H9 (cell line): ENCODE measurements at regions not wholly inside any gene's neighbourhood (a gene's known extent, or its start where the extent isn't known, plus 50 kb on each side); places are given as distances from the start of the nearest gene placed in this dataset.

Source experiments
- DNase-seq: peaks from one replicate; pipeline ENCODE4 v3.0.0-alpha.2; 2017
- H2AFZ ChIP-seq: one replicate; pipeline ENCODE4 v1.6.1; 2013; ENCODE audit warnings: mild to moderate bottlenecking, low read length, control low read depth, moderate library complexity
- H2AK5ac ChIP-seq: 2 replicates; pipeline ENCODE4 v1.6.1; 2013; ENCODE audit warnings: low read length, control low read depth, mixed read lengths; ENCODE audit not compliant: insufficient read length
- H2BK120ac ChIP-seq: one replicate; pipeline ENCODE4 v1.6.1; 2013; ENCODE audit warnings: low read depth, mild to moderate bottlenecking, low read length, control low read depth, inconsistent platforms; ENCODE audit not compliant: poor library complexity, severe bottlenecking
- H2BK12ac ChIP-seq: 2 replicates; pipeline ENCODE4 v1.6.1; 2013; ENCODE audit warnings: low read length, control low read depth, mixed read lengths, low read depth; ENCODE audit not compliant: insufficient read length
- H2BK15ac ChIP-seq: 2 replicates; pipeline ENCODE4 v1.6.1; 2013; ENCODE audit warnings: low read depth, low read length, control low read depth
- H2BK20ac ChIP-seq: one replicate; pipeline ENCODE4 v1.6.1; 2013; ENCODE audit warnings: low read depth, mild to moderate bottlenecking, low read length, control low read depth, inconsistent platforms; ENCODE audit not compliant: poor library complexity, severe bottlenecking
- H2BK5ac ChIP-seq: 2 replicates; pipeline ENCODE4 v1.6.1; 2013; ENCODE audit warnings: low read length, control low read depth, mixed read lengths; ENCODE audit not compliant: insufficient read length
- H3K14ac ChIP-seq: 2 replicates; pipeline ENCODE4 v1.6.1; 2013; ENCODE audit warnings: low read length, control low read depth; ENCODE audit not compliant: insufficient read depth
- H3K18ac ChIP-seq: 2 replicates; pipeline ENCODE4 v1.6.1; 2013; ENCODE audit warnings: low read depth, mild to moderate bottlenecking, mixed read lengths, low read length, control low read depth; ENCODE audit not compliant: insufficient read length
- H3K23ac ChIP-seq: 2 replicates; pipeline ENCODE4 v1.6.1; 2013; ENCODE audit warnings: low read length, control low read depth, mixed read lengths, low read depth; ENCODE audit not compliant: insufficient read length
- H3K23me2 ChIP-seq: 2 replicates; pipeline ENCODE4 v1.6.1; 2013; ENCODE audit warnings: low read depth, mild to moderate bottlenecking, mixed read lengths, low read length, control low read depth; ENCODE audit not compliant: insufficient read length, poor library complexity, severe bottlenecking
- H3K27ac ChIP-seq: 2 replicates; pipeline ENCODE4 v1.5.1; 2013; ENCODE audit warnings: low read length, control low read depth, mixed read lengths, low read depth; ENCODE audit not compliant: insufficient read length
- H3K27me3 ChIP-seq: 2 replicates; pipeline ENCODE4 v1.6.1; 2013; ENCODE audit warnings: low read length, control low read depth, inconsistent platforms; ENCODE audit not compliant: insufficient read depth
- H3K4ac ChIP-seq: 2 replicates; pipeline ENCODE4 v1.6.1; 2013; ENCODE audit warnings: low read depth, mild to moderate bottlenecking, control low read depth, inconsistent platforms, low read length, moderate library complexity
- H3K4me1 ChIP-seq: 2 replicates; pipeline ENCODE4 v1.6.1; 2013; ENCODE audit warnings: low read length, control low read depth, inconsistent platforms; ENCODE audit not compliant: insufficient read depth
- H3K4me2 ChIP-seq: 2 replicates; pipeline ENCODE4 v1.6.1; 2013; ENCODE audit warnings: low read length, control low read depth, mixed read lengths; ENCODE audit not compliant: insufficient read length, insufficient read depth
- H3K56ac ChIP-seq: 2 replicates; pipeline ENCODE4 v1.6.1; 2013; ENCODE audit warnings: low read depth, mild to moderate bottlenecking, mixed read lengths, low read length, control low read depth; ENCODE audit not compliant: insufficient read length
- H3K79me1 ChIP-seq: 2 replicates; pipeline ENCODE4 v1.6.1; 2013; ENCODE audit warnings: low read depth, mild to moderate bottlenecking, moderate library complexity, low read length, control low read depth, inconsistent platforms; ENCODE audit not compliant: insufficient read depth, poor library complexity, severe bottlenecking
- H3K79me2 ChIP-seq: 2 replicates; pipeline ENCODE4 v1.6.1; 2013; ENCODE audit warnings: low read length, control low read depth, inconsistent platforms; ENCODE audit not compliant: insufficient read depth
- H3K9ac ChIP-seq: 2 replicates; pipeline ENCODE4 v1.6.1; 2013; ENCODE audit warnings: low read length, control low read depth, mixed read lengths; ENCODE audit not compliant: insufficient read length; ENCODE audit errors: extremely low read depth
- H3K9me3 ChIP-seq: one replicate; pipeline ENCODE4 v1.6.1; 2013; ENCODE audit warnings: low read depth, low read length, inconsistent platforms; ENCODE audit not compliant: control insufficient read depth
- H3T11ph ChIP-seq: one replicate; pipeline ENCODE4 v1.6.1; 2013; ENCODE audit warnings: mild to moderate bottlenecking, low read length, control low read depth, inconsistent platforms
- H4K20me1 ChIP-seq: one replicate; pipeline ENCODE4 v1.6.1; 2013; ENCODE audit not compliant: control insufficient read depth, insufficient read length, insufficient read depth
- H4K5ac ChIP-seq: 2 replicates; pipeline ENCODE4 v1.6.1; 2013; ENCODE audit warnings: low read depth, mild to moderate bottlenecking, mixed read lengths, low read length, control low read depth; ENCODE audit not compliant: insufficient read length
- H4K8ac ChIP-seq: replicated peaks from 2 replicates; pipeline ENCODE4 v1.6.1; 2013; ENCODE audit warnings: low read length, control low read depth, mixed read lengths, low read depth; ENCODE audit not compliant: insufficient read length
- H4K91ac ChIP-seq: 2 replicates; pipeline ENCODE4 v1.6.1; 2013; ENCODE audit warnings: low read depth, mild to moderate bottlenecking, moderate library complexity, mixed read lengths, low read length, control low read depth; ENCODE audit not compliant: insufficient read length
- H3K27ac Mint-ChIP-seq, 3 experiments: 2 replicates in 2 of 3; 3 replicates in 1 of 3; pipeline ENCODE4 v1.8.0; 2020 to 2021; ENCODE audit warnings: mixed read lengths in 3 of 3, mild to moderate bottlenecking in 1 of 3, moderate library complexity in 1 of 3
- H3K27me3 Mint-ChIP-seq: 2 replicates; pipeline ENCODE4 v1.8.0; 2021; ENCODE audit warnings: low read depth, mild to moderate bottlenecking, moderate library complexity, mixed read lengths
- H3K36me3 Mint-ChIP-seq, 3 experiments: 2 replicates in 2 of 3; 3 replicates in 1 of 3; pipeline ENCODE4 v1.8.0; 2020 to 2021; ENCODE audit warnings: low read depth in 3 of 3, mixed read lengths in 3 of 3; ENCODE audit not compliant: insufficient read depth in 1 of 3
- H3K4me1 Mint-ChIP-seq, 2 experiments: 2 replicates each; pipeline ENCODE4 v1.8.0; 2020; ENCODE audit warnings: mixed read lengths in 2 of 2
- H3K4me3 Mint-ChIP-seq, 2 experiments: 2 replicates in 1 of 2; 3 replicates in 1 of 2; pipeline ENCODE4 v1.8.0; 2020 to 2021; ENCODE audit warnings: mild to moderate bottlenecking in 2 of 2, mixed read lengths in 2 of 2, moderate library complexity in 1 of 2
- H3K9me3 Mint-ChIP-seq, 2 experiments: 2 replicates in 1 of 2; 3 replicates in 1 of 2; pipeline ENCODE4 v1.8.0; 2020; ENCODE audit warnings: mild to moderate bottlenecking in 2 of 2, mixed read lengths in 2 of 2, moderate library complexity in 1 of 2
- WGBS: extraction: QIAGEN DNeasy Blood & Tissue Kit; methylation state at CpG from one replicate; pipeline ENCODE4 v1.1.7; 2013; ENCODE audit warnings: missing lambda C conversion rate, low lambda C conversion rate, mixed read lengths; ENCODE audit not compliant: insufficient read length; ENCODE audit errors: extremely low coverage; 5-methylcytosine and 5-hydroxymethylcytosine counted together
- TF ChIP-seq, protein P1 (sequence below): fragments of 200-600 bp; sonication (generic); conservative IDR thresholded peaks from 3 replicates; pipeline ENCODE4 v1.8.0; 2021; ENCODE audit warnings: antibody characterized with exemption, mild to moderate bottlenecking

DNA sequence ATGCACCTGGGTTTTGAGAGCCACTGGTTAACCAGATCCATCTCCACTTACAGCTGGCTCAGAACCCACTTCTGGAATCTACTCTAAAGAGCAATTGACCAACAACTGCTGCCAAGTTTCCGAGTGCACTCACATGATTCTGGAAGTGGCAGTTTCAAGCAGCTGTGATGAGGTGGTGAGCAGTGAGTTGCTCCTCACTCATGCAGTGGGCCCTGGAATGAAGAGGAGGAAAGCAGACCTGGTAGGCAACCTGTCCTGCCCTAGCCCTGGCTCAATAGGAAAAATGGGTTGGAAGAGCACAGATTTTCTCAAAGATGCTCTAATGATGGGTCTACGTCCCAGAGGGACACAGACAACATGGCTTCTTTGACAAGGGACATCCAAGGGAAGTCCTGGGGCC is 70.7 kb upstream of the NPY start:
- Histone ChIP-seq H4K91ac (no peak overlapping the region), H2BK5ac (no peak overlapping the region), H3K23ac (no peak overlapping the region), H4K20me1 (no peaks in the 10 kb centered on the region), H4K5ac (no peak overlapping the region), H3T11ph (no peak overlapping the region), H4K8ac (no peak overlapping the region), H2BK15ac (no peak overlapping the region), H3K9ac (no peak overlapping the region), H2BK20ac (no peak overlapping the region), H2BK120ac (no peak overlapping the region), H3K14ac (no peak overlapping the region), H3K18ac (no peak overlapping the region), H3K79me1 (no peaks in the 10 kb centered on the region), H3K56ac (no peak overlapping the region), H2BK12ac (no peak overlapping the region), H3K27me3 (no peaks in the 10 kb centered on the region), H3K4me1 (no peaks in the 10 kb centered on the region), H2AFZ (no peak overlapping the region), H3K9me3 (no peaks in the 10 kb centered on the region), H3K4ac (no peak overlapping the region), H2AK5ac (no peak overlapping the region), H3K27ac (no peak overlapping the region), H3K79me2 (no peaks in the 10 kb centered on the region), H3K4me2 (no peak overlapping the region), H3K23me2 (no peaks in the 10 kb centered on the region)
- no CpG with 5 or more reads among the region's 2 CpGs for WGBS
- H3K4me3 Mint-ChIP-seq, result no peak overlapping the region
- no peaks in the 10 kb centered on the region for H3K9me3 Mint-ChIP-seq
- H3K36me3 Mint-ChIP-seq, result no peaks in the 10 kb centered on the region
- H3K4me1 Mint-ChIP-seq, result peaks cover 6 to 8% of the 10 kb centered on the region in 2 experiments
- H3K27ac Mint-ChIP-seq, result no peak overlapping the region
- TF ChIP-seq, protein P1, sequence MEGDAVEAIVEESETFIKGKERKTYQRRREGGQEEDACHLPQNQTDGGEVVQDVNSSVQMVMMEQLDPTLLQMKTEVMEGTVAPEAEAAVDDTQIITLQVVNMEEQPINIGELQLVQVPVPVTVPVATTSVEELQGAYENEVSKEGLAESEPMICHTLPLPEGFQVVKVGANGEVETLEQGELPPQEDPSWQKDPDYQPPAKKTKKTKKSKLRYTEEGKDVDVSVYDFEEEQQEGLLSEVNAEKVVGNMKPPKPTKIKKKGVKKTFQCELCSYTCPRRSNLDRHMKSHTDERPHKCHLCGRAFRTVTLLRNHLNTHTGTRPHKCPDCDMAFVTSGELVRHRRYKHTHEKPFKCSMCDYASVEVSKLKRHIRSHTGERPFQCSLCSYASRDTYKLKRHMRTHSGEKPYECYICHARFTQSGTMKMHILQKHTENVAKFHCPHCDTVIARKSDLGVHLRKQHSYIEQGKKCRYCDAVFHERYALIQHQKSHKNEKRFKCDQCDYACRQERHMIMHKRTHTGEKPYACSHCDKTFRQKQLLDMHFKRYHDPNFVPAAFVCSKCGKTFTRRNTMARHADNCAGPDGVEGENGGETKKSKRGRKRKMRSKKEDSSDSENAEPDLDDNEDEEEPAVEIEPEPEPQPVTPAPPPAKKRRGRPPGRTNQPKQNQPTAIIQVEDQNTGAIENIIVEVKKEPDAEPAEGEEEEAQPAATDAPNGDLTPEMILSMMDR, result no peak
- H3K27me3 Mint-ChIP-seq, result no peaks in the 10 kb centered on the region; the same call in 1 of the 2 replicates
- no peak for DNase-seq
